ENCODE measurements at regions not wholly inside any gene's neighbourhood (a gene's known extent, or its start where the extent isn't known, plus 50 kb on each side); places are given as distances from the start of the nearest gene placed in this dataset.

DNA sequence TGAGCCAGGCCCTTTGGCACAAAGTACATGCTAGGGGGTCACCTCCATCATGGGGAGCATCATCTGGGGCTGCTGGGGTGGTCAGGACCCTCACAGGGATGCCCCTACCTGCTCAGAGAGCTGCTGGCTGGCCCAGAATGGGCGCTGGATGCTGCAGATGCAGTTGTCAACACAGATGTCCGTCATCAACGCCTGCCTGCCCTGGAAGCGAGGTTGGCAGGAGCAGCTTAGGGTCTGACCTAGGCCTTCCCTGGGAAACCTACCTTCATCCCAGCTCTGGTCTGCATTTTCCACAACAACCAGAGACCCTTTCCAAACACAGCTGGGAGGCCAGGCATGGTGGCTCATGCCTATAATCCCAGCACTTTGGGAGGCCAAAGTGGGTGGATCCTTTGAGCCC, 88.0 kb downstream of the EDN3 start:
- no peak overlapping the region for H2AFZ ChIP-seq (ENCODE audit: low read length)
- no peaks in the 10 kb centered on the region for H3K79me2 ChIP-seq (ENCODE audit: insufficient read depth, low read length)
- DNase-seq (ENCODE audit: insufficient read length, low spot score, missing footprints), result no peak
- no peaks in the 10 kb centered on the region for H3K4me1 ChIP-seq (ENCODE audit: insufficient read depth, low read length)
- H3K36me3 ChIP-seq (ENCODE audit: insufficient read depth, low read length), result no peaks in the 10 kb centered on the region
- H4K20me1 ChIP-seq (ENCODE audit: insufficient read depth, low read length), result no peaks in the 10 kb centered on the region
- TF ChIP-seq, protein P1, sequence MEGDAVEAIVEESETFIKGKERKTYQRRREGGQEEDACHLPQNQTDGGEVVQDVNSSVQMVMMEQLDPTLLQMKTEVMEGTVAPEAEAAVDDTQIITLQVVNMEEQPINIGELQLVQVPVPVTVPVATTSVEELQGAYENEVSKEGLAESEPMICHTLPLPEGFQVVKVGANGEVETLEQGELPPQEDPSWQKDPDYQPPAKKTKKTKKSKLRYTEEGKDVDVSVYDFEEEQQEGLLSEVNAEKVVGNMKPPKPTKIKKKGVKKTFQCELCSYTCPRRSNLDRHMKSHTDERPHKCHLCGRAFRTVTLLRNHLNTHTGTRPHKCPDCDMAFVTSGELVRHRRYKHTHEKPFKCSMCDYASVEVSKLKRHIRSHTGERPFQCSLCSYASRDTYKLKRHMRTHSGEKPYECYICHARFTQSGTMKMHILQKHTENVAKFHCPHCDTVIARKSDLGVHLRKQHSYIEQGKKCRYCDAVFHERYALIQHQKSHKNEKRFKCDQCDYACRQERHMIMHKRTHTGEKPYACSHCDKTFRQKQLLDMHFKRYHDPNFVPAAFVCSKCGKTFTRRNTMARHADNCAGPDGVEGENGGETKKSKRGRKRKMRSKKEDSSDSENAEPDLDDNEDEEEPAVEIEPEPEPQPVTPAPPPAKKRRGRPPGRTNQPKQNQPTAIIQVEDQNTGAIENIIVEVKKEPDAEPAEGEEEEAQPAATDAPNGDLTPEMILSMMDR (IDR thresholded peaks at IDR 0.05; ENCODE audit: extremely low read depth, low read depth, low read length), result no peak
- no peaks in the 10 kb centered on the region for H3K9me3 ChIP-seq (ENCODE audit: low read depth, low read length)
- H3K27ac ChIP-seq (ENCODE audit: low read depth, low read length), result no peak overlapping the region
- no peak overlapping the region for H3K4me2 ChIP-seq (ENCODE audit: insufficient read depth, low read length)
- no peak overlapping the region for H3K4me3 ChIP-seq (ENCODE audit: insufficient read depth, low read length)
- H3K27me3 ChIP-seq (ENCODE audit: insufficient read depth, low read length), result no peaks in the 10 kb centered on the region

DNA sequence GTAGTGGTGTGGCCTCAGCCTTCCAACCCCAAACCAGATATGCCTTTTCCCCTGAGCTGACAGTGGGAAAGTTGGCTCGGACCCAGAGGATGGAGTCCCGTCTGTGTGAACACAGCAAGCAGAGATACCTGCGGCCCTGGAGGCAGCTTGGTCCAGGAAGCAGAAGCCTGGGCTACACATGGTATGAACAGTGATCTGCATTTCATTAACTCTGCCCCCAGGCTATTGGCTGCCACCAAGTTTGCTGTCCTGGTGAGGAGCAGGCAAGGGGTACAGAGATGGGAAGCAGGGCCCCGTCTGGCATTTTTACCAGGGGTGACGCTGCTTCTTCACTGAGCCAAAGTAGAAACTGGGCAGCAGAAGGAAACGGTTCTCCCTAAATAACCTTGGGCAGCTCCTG, 90.0 kb downstream of the EDN3 start:
- H4K20me1 ChIP-seq (ENCODE audit: insufficient read depth, low read length), result no peaks in the 10 kb centered on the region
- H3K4me3 ChIP-seq (ENCODE audit: insufficient read depth, low read length), result no peak overlapping the region
- H3K36me3 ChIP-seq (ENCODE audit: insufficient read depth, low read length), result no peaks in the 10 kb centered on the region
- H3K79me2 ChIP-seq (ENCODE audit: insufficient read depth, low read length), result no peaks in the 10 kb centered on the region
- no peak overlapping the region for H2AFZ ChIP-seq (ENCODE audit: low read length)
- no peak overlapping the region for H3K27ac ChIP-seq (ENCODE audit: low read depth, low read length)
- H3K9me3 ChIP-seq (ENCODE audit: low read depth, low read length), result no peaks in the 10 kb centered on the region
- DNase-seq (ENCODE audit: insufficient read length, low spot score, missing footprints), result no peak
- no peak overlapping the region for H3K4me2 ChIP-seq (ENCODE audit: insufficient read depth, low read length)
- no peaks in the 10 kb centered on the region for H3K27me3 ChIP-seq (ENCODE audit: insufficient read depth, low read length)
- no peaks in the 10 kb centered on the region for H3K4me1 ChIP-seq (ENCODE audit: insufficient read depth, low read length)
- TF ChIP-seq, protein P1 (IDR thresholded peaks at IDR 0.05; ENCODE audit: extremely low read depth, low read depth, low read length), result no peak

DNA sequence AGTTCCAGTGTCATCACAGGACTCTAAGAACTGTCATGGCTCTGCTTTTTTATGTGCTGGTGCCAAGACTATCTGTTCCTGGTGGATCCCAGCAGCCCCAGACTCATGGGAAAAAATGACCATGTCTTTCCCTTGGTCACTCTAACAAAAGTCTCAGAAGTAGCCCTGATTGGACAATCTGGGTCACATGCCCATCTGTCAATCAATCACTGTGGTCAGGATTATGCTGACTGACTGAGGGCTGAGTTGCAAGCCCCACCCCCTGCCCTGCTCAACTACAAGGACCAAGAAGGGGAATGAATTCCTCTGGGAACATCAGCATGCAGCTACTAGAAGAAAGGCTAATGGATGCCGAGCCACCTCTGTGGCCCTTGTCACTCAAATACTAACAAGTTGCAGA, 91.6 kb downstream of the EDN3 start:
- H3K4me3 ChIP-seq (ENCODE audit: insufficient read depth, low read length), result no peak overlapping the region
- H3K9me3 ChIP-seq (ENCODE audit: low read depth, low read length), result no peaks in the 10 kb centered on the region
- H4K20me1 ChIP-seq (ENCODE audit: insufficient read depth, low read length), result no peaks in the 10 kb centered on the region
- H3K36me3 ChIP-seq (ENCODE audit: insufficient read depth, low read length), result no peaks in the 10 kb centered on the region
- TF ChIP-seq, protein P1 (IDR thresholded peaks at IDR 0.05; ENCODE audit: extremely low read depth, low read depth, low read length), result no peak
- no peak overlapping the region for H3K27ac ChIP-seq (ENCODE audit: low read depth, low read length)
- no peaks in the 10 kb centered on the region for H3K27me3 ChIP-seq (ENCODE audit: insufficient read depth, low read length)
- no peak overlapping the region for H2AFZ ChIP-seq (ENCODE audit: low read length)
- no peaks in the 10 kb centered on the region for H3K4me1 ChIP-seq (ENCODE audit: insufficient read depth, low read length)
- no peaks in the 10 kb centered on the region for H3K79me2 ChIP-seq (ENCODE audit: insufficient read depth, low read length)
- no peak for DNase-seq (ENCODE audit: insufficient read length, low spot score, missing footprints)
- H3K4me2 ChIP-seq (ENCODE audit: insufficient read depth, low read length), result no peak overlapping the region

- no peak overlapping the region for H3K27ac ChIP-seq (ENCODE audit: low read depth, low read length)
- no peak overlapping the region for H3K4me2 ChIP-seq (ENCODE audit: insufficient read depth, low read length)
- H3K36me3 ChIP-seq (ENCODE audit: insufficient read depth, low read length), result no peaks in the 10 kb centered on the region
- H3K27me3 ChIP-seq (ENCODE audit: insufficient read depth, low read length), result no peaks in the 10 kb centered on the region
- H3K4me1 ChIP-seq (ENCODE audit: insufficient read depth, low read length), result no peaks in the 10 kb centered on the region
- no peak for DNase-seq (ENCODE audit: insufficient read length, low spot score, missing footprints)
- H3K9me3 ChIP-seq (ENCODE audit: low read depth, low read length), result no peaks in the 10 kb centered on the region
- no peaks in the 10 kb centered on the region for H3K79me2 ChIP-seq (ENCODE audit: insufficient read depth, low read length)
- TF ChIP-seq, protein P1 (IDR thresholded peaks at IDR 0.05; ENCODE audit: extremely low read depth, low read depth, low read length), result no peak
- H4K20me1 ChIP-seq (ENCODE audit: insufficient read depth, low read length), result no peaks in the 10 kb centered on the region
- H2AFZ ChIP-seq (ENCODE audit: low read length), result no peak overlapping the region
- no peak overlapping the region for H3K4me3 ChIP-seq (ENCODE audit: insufficient read depth, low read length)
Observed at GRCh38 chr20:59392736-59393135, 92.3 kb downstream of the EDN3 start.
